ENCODE measurements at regions not wholly inside any gene's neighbourhood (a gene's known extent, or its start where the extent isn't known, plus 50 kb on each side); places are given as distances from the start of the nearest gene placed in this dataset.

DNA sequence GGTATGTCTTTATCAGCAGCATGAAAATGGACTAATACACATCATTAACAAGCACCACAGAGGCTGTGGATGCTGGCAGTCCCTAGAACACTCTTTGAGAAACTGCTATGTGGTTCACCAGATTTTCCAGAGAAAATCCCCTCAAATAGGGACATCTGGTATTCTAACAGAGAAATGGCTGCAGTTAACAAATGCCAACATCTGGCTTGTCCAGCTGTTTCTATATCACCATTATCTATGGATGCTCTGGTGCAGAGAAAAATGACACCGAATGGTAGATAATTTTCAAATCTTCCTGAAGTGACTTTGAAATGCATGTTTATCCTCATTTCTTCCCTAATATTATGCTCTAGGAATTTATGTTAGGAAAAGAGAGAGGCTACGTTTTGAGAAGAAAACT lies 403.5 kb upstream of the PROX1 start:
- TF ChIP-seq SIN3A (IDR thresholded peaks at IDR 0.05; ENCODE audit: borderline replicate concordance, insufficient read depth, low read length) (no peak), TAF1 (IDR thresholded peaks at IDR 0.05; ENCODE audit: borderline replicate concordance, insufficient read depth, low read length) (no peak), POLR2AphosphoS5 (IDR thresholded peaks at IDR 0.05; ENCODE audit: low read depth, low read length) (no peak)
